Stimulated activated CD4-positive, alpha-beta T cell treated with anti-CD3 and anti-CD28 coated beads, TNF-alpha, amount 100 ng/mL, for 4 hours (primary cell): ENCODE measurements at regions not wholly inside any gene's neighbourhood (a gene's known extent, or its start where the extent isn't known, plus 50 kb on each side); places are given as distances from the start of the nearest gene placed in this dataset.

Experiments
- DNase-seq, 3 experiments: peaks; one replicate each; pipeline ENCODE4 v3.0.0-alpha.2; 2020; ENCODE audit warnings: low read depth in 3 of 3

DNA sequence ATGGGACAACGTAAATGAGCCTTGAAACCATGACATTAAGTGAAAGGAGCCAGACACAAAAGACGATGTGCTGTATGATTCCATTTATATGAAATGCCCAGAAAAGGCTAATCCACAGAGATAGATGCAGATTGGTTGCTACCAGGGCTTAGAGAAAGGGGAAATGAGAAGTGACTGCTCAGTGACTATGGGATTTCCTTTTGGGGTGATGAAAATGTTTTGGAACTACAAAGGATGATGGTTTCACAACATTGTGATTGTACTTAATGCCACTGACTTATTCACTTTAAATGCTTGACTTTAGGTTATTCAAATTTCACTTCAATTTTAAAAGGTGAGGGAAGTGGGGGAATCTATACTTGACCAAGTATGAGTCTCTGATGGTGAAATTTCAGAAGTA, 414.3 kb downstream of the SETD4 start:
- no peak for DNase-seq

DNA sequence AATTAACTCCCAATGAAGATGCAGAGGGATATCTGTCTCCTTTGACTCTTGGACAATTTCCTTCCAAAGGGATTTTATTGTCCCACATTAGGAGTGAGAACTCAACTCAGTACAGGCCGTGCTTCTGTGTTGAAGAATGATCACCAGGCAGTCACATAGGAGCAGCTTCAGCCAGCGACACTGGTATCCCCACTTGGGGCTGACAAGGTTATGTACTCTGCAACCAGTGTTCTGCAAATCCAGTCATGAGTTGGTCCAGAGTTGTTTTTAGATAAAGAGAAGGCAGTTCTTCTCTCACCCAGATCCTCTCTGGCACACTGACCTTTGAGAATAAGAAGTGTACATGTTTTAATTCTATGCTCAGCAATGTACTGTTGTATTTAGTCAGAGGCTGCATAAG, 415.8 kb downstream of the SETD4 start:
- no peak for DNase-seq

DNA sequence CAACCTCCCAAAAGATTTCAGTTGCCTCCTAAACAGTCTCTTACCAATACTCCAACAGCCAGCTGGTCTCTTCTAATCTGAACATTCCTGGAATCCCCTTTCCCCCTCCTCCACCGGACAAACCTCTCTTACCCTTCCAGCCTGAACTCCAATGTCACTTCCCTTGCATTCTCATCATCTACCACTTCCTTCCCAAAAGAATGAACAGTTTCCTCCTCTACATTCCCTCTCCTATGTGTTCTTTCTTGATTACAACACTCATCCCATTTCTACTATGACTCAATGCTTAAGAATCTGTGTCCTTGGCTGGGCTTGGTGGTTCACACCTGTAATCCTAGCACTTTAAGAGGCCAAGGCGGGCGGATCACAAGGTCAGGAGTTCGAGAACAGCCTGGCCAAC, 417.1 kb downstream of the SETD4 start:
- no peak for DNase-seq

DNA sequence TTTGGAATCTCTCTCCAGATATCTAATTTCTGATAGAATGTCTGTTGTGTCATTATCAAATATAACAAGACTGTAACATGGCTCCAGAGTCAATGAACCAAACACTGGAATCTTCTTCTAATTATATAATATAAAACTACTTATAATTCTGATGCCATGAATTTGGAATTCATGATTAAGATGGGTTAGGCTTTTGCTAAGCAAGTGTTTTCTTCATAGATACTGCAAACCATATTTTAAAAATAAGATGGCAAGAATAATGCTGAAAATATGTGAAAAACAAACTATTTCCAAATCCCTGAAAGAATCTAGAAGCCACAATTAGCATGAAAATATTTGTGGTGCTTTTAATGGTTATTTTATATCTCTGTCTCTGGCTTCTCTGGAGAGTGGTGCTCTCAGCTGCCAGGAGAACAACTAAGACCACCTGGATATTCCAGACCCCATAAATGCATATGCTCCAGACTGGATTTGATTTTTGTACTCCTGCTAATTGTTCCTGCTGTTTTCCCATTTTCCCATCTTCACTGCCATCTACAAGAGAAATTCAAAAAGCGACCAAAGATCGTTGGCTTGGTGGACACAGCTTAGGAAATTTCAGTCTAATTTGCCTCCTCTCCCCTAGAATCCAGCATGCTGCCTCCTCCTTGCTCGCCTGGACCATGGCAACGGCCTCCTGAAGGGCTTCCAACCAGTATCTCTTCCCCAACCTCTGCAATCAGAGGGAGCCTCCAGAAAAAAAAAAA, 418.9 kb downstream of the SETD4 start:
- no peak for DNase-seq

DNA sequence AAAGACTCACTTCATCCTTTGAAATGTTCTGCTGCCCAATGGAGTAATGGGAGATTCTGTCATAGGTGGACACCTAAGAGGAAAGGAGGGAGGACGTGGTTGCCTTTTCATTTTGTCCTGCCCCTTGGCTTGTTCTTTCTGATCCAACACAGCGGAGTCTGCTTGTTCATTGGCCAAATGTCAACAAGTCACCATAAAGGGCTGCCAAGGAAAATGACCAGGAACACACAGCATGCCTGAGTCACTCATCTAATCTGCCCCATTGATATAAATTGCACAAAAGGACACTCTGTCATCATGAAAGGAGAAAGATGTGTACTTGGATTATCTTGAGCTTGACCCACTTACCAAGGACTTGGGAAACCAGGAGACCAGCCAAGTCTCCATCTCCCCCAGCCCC, 422.9 kb downstream of the SETD4 start:
- no peak for DNase-seq

DNA sequence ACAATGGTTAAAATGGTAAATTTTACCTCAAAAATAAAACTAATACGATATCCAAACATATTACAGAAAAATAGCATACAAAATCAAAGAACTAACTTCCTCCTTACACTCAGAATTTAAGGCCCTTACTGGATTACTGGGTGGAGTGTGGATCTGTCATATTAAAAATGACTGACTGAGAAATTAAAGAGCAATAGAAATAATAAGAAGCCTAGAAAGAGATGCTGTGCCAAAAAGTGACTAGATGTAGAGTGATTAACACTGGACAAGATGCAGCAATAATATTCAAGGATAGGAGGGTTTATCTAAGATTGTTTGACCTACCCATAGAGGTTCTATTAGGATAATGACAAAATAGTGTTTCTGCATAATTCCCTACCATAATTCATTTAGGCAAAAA, 424.3 kb downstream of the SETD4 start:
- no peak for DNase-seq

DNA sequence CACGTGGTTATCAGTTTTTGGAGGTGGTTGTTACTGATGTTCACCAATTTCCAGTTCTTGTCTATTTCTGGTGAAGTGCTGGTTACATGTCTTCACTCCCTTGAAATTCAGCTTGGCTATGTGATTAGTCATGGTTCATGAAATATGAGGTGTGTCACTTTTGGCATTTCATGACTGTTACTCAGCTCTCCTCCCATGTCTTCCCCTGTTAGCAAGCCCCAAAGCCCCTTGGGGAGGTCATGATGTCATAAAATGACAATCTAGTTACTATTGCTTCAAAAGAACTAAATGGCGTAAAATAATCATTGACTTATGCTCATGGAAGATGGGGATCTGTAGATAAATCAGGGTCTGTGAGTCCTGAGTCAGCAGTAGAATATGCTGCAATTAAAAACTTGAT, 425.1 kb downstream of the SETD4 start:
- DNase-seq: no peak

DNA sequence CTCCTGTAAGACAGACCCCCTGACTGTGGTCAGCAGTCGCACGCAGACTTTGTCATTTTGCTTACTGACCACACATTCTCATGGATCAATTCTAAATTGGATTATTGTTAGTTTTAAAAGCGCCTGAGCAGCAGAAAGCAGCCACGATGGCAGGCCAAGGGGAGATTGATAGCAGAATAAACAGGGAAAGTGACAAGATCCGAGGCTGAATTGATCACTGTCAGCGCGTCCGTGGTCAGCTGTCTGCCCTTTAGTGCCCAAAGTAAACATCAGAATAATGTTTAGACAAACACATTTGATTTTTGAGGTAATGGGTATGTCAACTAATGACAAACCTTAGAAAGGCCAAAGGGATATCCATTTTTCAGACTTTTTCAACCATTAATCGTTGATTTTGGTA, 426.8 kb downstream of the SETD4 start:
- no peak for DNase-seq

DNA sequence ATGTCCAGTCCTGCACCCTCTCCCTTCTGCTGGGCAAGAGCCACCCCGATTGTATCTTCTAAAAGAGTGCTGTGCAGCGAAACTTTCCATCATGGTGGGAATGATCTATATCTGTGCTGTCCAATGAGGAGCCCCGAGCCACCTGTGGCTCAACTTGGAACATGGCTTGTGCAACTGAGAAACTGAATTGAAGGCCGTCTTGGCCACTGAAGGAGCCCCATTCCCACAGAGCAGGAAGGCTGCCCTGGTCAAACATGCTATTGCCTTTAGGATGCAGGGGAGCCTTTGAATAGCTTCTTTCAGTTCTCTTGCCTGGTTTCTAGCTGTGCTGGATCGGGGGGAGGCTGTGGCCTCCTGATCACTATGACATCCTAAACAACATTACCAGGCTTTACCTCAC, 427.6 kb downstream of the SETD4 start:
- DNase-seq: no peak

DNA sequence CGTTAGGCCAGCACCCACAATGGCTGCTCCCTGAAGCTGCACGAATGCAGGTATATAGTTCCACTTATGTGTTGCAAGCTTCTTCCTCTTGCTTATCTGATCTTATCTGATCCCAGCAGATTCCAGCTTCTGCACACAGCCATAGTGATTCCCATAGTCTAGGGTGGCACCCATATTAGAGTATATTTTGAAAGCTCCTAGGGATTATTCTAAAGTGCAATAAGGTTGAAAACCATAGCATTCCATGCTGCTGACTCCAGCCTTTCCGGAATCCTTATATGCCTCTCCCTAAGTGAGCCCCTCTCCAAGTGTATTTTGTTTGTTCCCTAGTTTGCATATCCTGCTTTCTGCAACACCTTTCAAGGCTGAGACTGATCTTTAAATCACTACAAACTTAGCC, 432.0 kb downstream of the SETD4 start:
- DNase-seq: no peak

DNA sequence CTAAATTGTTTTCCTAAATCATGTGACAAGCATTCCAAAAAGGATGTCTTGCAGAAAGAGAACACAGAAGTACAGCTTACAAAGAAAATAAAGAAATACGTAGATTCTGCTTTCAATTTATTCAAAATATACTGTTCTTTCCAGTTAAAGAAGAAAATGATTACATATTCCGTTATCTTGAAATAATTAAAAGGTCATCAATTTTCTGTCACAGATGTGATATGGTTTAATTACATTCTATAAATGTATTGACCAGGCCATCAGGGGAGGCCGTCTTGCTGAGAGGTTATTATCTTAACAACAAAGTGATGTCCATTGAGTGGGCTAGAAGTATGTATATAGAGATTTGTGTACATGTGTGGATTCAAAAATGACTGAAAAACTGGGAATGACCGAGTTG, 432.9 kb downstream of the SETD4 start:
- DNase-seq: no peak

DNA sequence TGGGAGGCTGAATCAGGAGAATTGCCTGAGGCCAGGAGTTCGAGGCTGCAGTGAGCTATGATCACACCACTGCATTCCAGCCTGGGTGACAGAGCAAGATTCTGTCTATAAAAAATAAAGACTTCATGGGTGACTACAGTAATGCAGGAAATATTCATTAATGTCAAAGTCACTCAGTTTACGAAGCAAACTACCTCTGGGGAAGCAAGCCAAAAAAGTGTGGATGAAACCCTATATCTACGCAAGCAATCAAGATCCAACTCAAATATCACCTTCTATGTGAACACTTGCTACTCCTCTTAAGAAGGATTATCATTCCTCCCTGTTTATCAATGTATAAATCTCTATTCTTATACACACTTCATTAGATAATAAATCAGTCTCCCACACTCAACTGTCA, 434.8 kb downstream of the SETD4 start:
- DNase-seq: no peak

DNA sequence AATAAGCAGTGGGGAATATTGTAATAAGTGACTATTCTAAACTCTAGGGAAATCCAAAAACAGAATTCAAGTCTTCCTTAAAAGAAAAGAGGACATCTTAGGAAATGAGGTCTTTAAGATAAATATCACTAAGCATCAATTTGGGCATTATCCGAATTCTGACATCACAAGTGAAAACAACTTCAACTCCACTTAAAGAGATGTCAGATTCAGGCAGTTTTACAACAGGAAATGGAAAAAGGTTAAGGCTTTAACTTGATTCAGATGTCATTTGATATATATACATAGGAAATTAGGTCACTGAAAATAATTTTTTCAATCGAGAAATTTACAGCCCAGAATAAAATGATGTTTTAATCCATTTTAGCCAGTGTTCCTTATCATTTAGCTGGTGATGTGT, 435.4 kb downstream of the SETD4 start:
- no peak for DNase-seq

DNA sequence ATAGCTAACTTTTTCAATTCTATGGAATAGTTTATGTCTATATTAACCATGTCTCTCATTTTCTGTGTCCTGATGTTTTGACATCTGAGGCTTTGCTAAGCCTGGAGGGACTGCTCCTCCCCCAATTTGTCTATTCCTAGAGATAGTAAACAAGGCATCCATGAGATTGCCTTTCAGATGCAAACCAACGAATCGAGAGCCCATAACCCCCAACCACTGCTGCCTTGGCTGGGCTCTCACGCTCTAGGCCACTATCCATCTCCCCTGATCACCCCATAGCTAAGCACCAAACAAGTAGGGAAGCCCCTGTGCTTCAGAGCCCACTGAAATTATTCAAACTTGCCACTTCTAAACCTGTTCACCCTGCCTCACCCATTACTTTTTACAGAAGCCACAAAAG, 437.7 kb downstream of the SETD4 start:
- no peak for DNase-seq

DNA sequence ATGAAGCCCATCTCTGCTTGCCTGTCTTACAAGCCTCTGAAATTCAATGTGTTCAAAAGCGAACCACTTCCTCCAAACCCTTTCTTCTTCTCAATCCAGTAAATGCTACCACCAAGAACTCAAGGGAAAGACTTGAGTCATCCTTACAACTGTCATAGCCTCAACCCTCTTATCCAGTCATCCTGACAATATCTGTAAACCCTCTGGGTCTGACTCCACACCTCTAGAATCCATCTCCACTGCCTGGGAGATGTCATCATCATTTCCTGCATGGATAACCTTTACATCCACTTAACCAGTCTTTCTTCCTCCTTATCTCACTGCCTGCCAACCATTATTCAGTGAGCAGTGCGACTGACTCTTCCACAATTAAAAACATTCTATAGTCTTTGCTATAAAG, 441.1 kb downstream of the SETD4 start:
- DNase-seq: no peak

DNA sequence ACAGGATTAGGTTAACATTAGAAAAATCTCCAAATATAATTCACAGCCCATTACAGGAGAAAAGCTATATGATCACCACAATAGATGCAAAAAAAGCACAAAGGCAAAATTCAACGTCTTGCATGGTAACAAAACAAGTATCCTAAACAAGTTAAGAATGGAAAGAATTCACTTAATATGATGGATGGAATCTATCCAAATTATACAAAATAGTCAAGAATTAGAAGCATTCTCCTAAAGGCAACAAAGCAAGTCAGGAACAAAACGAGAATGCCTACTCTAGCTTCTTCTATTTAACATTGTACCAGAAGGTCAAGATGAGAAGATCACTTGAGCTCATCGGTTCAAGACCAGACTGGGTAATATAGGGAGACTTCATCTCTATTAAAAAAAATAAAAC, 442.8 kb downstream of the SETD4 start:
- no peak for DNase-seq

DNA sequence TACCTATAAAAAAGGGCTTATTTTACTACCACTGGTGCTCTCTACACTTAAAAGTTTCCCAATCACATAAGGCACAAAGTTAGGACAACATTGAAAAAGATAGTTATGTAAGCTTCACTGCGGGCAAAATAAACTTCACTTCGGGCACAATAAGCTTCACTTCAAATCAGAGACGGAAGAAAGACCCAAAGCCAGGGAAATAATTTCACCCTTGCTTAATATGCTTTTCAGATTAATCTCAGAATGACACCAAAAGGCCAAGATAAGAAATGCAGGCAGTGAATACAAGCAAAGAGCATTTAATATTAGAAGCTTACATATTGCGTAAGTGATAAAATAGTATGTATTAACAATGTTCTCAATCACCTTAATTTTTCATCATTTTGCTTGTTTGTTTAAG, 444.2 kb downstream of the SETD4 start:
- DNase-seq: no peak

DNA sequence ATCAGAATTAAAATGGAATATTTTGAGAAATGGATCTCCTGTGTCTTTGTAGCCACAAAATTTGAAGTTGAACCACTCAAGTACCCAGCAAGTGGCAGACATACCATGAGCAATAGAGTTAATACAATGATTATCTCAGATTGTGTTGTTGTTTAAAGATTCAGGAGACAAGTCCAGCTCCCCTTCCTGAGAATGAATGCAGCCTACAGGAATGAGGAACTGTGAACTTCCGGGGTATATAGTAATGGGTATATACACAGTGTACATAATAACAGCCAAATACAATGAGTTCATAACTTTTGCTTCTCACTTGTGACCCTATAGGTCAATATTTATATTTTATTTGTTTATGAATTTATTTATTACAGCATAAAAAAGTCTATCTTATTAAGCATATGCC, 445.0 kb downstream of the SETD4 start:
- no peak for DNase-seq

DNA sequence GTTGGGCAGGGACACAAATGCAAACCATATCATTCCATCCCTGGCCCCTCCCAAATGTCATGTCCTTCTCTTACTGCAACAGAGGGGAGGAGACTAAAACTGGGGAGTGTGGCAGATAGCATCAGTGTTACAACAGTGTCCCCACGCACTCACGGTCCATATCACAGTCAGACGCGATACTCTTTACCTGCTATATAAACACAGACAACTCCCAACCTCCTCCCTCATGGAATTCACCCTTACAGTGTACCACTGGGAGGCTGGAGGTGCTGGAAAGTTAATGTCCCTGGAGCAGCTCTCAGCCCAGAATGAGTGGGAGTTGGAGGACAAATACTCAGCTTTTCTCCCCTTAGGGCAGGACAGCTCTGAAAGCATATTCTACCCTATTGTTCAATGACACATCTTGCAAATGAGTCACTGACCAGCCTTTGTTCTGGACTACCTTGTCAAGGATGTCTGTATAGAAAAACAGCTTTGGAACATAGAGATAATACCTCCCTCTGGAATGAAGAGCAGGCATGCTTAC, 445.9 kb downstream of the SETD4 start:
- no peak for DNase-seq

DNA sequence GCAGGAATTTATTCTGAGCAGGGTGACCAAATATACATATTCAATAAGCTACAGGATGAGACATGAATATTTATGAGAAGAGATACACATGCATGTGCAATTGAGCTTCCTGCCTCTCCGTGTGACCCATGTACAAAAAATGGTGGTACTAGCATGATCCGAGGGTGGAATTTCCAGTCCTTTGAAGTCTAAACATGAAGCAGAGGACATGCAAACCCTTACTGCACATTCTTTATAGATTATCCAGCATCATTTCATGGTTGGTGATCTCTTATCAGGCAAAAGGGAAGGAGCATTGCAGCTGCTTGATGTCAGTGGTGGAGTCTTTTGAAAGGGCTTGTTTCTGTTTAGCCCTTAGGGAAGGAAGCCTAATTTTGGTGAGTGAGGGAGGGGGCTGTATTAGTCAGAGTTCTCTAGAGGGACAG, 448.6 kb downstream of the SETD4 start:
- no peak for DNase-seq

DNA sequence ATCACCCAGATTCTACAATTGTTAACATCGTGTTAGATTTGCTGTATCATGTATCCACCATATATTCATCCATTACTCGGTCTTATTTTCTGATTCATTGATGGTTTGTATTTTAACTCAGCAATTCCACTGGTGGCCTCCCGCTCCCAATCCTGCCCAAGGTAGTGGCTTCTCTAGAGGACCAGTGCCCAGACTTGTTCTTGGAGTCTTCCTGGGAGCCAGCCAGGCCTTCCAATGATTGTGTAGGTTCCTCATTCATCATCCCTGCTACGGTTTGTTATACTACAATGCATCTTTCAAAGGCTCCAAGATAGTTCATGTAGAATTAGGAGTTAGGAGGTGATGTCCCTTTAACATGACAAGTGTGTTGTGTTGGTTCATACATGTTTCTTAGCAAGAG, 451.1 kb downstream of the SETD4 start:
- no peak for DNase-seq

DNA sequence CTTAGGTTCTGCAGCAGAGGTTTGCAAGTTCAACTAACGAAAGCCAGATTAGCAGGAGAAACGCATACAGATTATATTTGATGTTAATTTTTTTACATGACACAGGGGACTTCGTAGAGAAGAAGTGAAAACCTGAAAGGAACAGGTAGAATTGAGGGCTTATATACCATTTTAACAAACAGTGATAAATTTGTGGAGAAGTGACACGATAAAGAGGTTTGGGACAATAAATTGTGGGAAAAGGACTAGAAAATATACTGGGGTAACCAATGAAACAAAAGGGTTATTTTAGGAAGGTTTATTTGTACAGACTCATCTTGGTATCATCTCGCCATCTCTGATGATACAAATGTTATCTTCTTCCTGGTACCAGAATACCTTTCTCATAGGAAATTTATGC, 452.9 kb downstream of the SETD4 start:
- no peak for DNase-seq

DNA sequence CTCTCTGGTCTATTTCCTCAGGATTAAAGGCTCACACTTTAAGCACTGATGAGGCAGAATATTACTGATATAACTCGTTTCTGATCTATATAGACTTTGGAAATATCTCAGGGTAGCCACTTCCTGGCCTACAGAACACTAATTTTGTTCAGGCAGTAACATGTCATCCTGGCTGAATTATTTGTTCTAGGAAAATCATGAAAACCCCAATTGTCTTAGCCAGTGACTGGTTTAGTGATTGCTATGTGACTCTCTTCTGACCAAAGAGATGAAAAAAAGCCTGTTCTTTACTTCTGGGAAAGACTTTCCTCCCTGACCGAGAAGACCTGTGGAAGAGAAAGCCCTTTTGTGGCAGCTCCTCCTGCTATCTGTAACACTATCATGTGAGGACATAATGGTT, 453.7 kb downstream of the SETD4 start:
- DNase-seq: no peak

DNA sequence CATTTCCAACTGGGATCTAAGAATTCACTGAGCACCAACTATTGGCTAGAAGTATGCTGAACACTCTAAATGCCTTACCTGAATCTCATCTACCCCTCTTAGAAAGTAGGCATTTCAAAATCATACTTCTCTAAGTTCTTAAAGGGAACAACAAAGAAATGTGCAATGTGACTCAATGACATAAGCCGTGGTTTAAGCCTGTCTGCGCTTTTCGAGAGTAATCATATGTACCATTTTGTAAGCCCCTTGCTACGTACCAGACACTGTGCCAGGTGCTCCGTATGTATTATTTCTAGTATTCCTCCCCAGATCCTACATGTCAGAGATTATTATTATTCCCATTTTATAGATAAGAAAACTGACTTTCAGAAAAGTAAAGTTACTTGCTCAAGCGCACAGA, 454.2 kb downstream of the SETD4 start:
- DNase-seq: no peak
